ENCODE measurements at regions not wholly inside any gene's neighbourhood (a gene's known extent, or its start where the extent isn't known, plus 50 kb on each side); places are given as distances from the start of the nearest gene placed in this dataset.

DNA sequence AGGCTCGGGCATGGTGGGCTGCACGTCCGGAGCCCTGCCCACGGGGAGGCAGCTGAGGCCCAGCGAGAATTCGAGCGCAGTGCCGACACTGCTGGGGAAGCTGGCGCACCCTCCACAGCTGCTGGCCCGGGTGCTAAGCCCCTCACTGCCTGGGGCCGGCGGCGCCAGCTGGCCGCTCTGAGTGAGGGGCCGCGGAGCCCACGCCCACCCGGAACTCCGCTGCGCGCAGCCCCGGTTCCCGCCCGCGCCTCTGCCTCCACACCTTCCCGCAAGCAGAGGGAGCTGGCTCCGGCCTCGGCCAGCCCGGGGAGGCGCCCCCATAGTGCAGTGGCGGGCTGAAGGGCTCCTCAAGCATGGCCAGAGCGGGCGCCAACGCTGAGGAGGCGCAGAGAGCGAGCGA, 2080.4 kb downstream of the PCDH9 start:
- no peak for TF ChIP-seq YY1 (IDR thresholded peaks at IDR 0.05; ENCODE audit: insufficient read depth, insufficient read length)
- TF ChIP-seq ZNF274 (IDR thresholded peaks at IDR 0.05; ENCODE audit: low read depth, low read length): no peak
- no peak for TF ChIP-seq SUZ12 (IDR thresholded peaks at IDR 0.05; ENCODE audit: extremely low read depth, insufficient read depth, insufficient read length)
